ENCODE measurements at regions not wholly inside any gene's neighbourhood (a gene's known extent, or its start where the extent isn't known, plus 50 kb on each side); places are given as distances from the start of the nearest gene placed in this dataset.

DNA sequence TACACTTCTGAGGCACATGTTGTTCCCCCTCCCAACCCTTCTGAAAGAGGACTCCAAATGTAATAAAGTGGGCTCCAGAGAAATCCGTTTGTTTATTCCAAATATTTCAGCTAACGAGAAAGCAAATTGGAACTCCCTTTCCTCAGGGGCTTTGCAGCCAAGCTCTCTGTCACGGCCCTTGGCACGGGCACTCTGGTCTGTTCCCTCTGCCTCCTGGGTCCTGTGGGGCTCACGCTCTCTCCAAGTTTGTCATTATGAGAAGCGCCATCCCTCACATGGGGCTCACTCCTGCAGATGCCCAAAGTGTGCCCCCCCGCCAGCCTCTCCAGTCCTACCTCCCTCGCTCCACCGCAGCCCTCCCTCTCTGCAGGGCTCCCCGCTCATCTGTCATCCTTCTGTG is 125.4 kb upstream of the POU2AF2 start:
- H3K9ac ChIP-seq (ENCODE audit: low read depth in 1 of 2, low read length in 2 of 2), result no peak overlapping the region
- H3K4me3 ChIP-seq (ENCODE audit: low read depth in 1 of 3, low read length in 3 of 3), result no peak overlapping the region
- no peaks in the 10 kb centered on the region for H3K36me3 ChIP-seq (ENCODE audit: control insufficient read depth in 4 of 4, insufficient read depth in 3 of 4, low read depth in 1 of 4, low read length in 3 of 4)
- DNase-seq (ENCODE audit: low spot score), result no peak
- WGBS, result 78% methylated on average over 10 of the region's 10 CpGs
- H3K27me3 ChIP-seq (ENCODE audit: control insufficient read depth in 4 of 4, insufficient read depth in 4 of 4, low read length in 3 of 4), result no peaks in the 10 kb centered on the region
- no peaks in the 10 kb centered on the region for H3K9me3 ChIP-seq (ENCODE audit: control insufficient read depth in 4 of 4, low read length in 3 of 4)
- H3K27ac ChIP-seq (ENCODE audit: low read depth in 1 of 2, low read length in 2 of 2), result no peak overlapping the region
- H3K4me1 ChIP-seq (ENCODE audit: control insufficient read depth in 4 of 4, insufficient read depth in 4 of 4, low read length in 3 of 4), result no peaks in the 10 kb centered on the region
- TF ChIP-seq GABPA (IDR thresholded peaks at IDR 0.05 in 1 of 2, conservative IDR thresholded peaks at IDR 0.05 in 1 of 2), result no peak
- TF ChIP-seq FOXA1 (IDR thresholded peaks at IDR 0.05), result no peak
- TF ChIP-seq HNF4A (conservative IDR thresholded peaks at IDR 0.05), result no peak
- TF ChIP-seq, protein P1, sequence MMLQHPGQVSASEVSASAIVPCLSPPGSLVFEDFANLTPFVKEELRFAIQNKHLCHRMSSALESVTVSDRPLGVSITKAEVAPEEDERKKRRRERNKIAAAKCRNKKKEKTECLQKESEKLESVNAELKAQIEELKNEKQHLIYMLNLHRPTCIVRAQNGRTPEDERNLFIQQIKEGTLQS (IDR thresholded peaks at IDR 0.05), result no peak
- TF ChIP-seq FOXA2 (IDR thresholded peaks at IDR 0.05), result no peak
- TF ChIP-seq HNF4G (IDR thresholded peaks at IDR 0.05), result no peak
- no peak for TF ChIP-seq YY1 (IDR thresholded peaks at IDR 0.05)
- no peak for TF ChIP-seq NR2F2 (IDR thresholded peaks at IDR 0.05)
- TF ChIP-seq SP1 (IDR thresholded peaks at IDR 0.05), result no peak
- no peak for TF ChIP-seq REST (IDR thresholded peaks at IDR 0.05)
- TF ChIP-seq, protein P2, sequence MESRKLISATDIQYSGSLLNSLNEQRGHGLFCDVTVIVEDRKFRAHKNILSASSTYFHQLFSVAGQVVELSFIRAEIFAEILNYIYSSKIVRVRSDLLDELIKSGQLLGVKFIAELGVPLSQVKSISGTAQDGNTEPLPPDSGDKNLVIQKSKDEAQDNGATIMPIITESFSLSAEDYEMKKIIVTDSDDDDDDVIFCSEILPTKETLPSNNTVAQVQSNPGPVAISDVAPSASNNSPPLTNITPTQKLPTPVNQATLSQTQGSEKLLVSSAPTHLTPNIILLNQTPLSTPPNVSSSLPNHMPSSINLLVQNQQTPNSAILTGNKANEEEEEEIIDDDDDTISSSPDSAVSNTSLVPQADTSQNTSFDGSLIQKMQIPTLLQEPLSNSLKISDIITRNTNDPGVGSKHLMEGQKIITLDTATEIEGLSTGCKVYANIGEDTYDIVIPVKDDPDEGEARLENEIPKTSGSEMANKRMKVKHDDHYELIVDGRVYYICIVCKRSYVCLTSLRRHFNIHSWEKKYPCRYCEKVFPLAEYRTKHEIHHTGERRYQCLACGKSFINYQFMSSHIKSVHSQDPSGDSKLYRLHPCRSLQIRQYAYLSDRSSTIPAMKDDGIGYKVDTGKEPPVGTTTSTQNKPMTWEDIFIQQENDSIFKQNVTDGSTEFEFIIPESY (IDR thresholded peaks at IDR 0.05), result no peak
- no peak for TF ChIP-seq EGR1 (IDR thresholded peaks at IDR 0.05; ENCODE audit: low read depth in 2 of 2)
- no peak for TF ChIP-seq RAD21 (IDR thresholded peaks at IDR 0.05)
- TF ChIP-seq JUND (IDR thresholded peaks at IDR 0.05), result no peak
- no peak for TF ChIP-seq MAX (IDR thresholded peaks at IDR 0.05)
- no peak for TF ChIP-seq TAF1 (conservative IDR thresholded peaks at IDR 0.05)
- TF ChIP-seq, protein P3, sequence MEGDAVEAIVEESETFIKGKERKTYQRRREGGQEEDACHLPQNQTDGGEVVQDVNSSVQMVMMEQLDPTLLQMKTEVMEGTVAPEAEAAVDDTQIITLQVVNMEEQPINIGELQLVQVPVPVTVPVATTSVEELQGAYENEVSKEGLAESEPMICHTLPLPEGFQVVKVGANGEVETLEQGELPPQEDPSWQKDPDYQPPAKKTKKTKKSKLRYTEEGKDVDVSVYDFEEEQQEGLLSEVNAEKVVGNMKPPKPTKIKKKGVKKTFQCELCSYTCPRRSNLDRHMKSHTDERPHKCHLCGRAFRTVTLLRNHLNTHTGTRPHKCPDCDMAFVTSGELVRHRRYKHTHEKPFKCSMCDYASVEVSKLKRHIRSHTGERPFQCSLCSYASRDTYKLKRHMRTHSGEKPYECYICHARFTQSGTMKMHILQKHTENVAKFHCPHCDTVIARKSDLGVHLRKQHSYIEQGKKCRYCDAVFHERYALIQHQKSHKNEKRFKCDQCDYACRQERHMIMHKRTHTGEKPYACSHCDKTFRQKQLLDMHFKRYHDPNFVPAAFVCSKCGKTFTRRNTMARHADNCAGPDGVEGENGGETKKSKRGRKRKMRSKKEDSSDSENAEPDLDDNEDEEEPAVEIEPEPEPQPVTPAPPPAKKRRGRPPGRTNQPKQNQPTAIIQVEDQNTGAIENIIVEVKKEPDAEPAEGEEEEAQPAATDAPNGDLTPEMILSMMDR (IDR thresholded peaks at IDR 0.05; ENCODE audit: low read depth, low read length, missing input control), result no peak
- TF ChIP-seq RXRA (IDR thresholded peaks at IDR 0.05), result no peak
